Trophoblast cell (in vitro differentiated cells and primary cell): ENCODE measurements at regions not wholly inside any gene's neighbourhood (a gene's known extent, or its start where the extent isn't known, plus 50 kb on each side); places are given as distances from the start of the nearest gene placed in this dataset.
A peak's percentile ranks its signal among the peaks of the same experiment; 100 is the strongest.
"Not testable (repeated sequence)": the region's sequence is repeated elsewhere in the genome, so short reads cannot be mapped to it uniquely, and the experiment has no call there.

Experiments used
- DNase-seq, 2 donors: peaks; one replicate each; pipeline ENCODE4 v3.0.0-alpha.2; 2016
- H2AFZ ChIP-seq: 2 replicates; pipeline ENCODE4 v1.6.1; 2013; ENCODE audit warnings: low read length, moderate library complexity, mild to moderate bottlenecking; ENCODE audit not compliant: insufficient read depth, poor library complexity
- H2AK5ac ChIP-seq: 2 replicates; pipeline ENCODE4 v1.6.1; 2013; ENCODE audit warnings: mild to moderate bottlenecking, low read length
- H2BK120ac ChIP-seq: 2 replicates; pipeline ENCODE4 v1.6.1; 2013; ENCODE audit warnings: low read length, mild to moderate bottlenecking, moderate library complexity; ENCODE audit not compliant: insufficient read depth, poor library complexity
- H2BK12ac ChIP-seq: 2 replicates; pipeline ENCODE4 v1.6.1; 2013; ENCODE audit warnings: mild to moderate bottlenecking, low read length, moderate library complexity
- H2BK5ac ChIP-seq: 2 replicates; pipeline ENCODE4 v1.6.1; 2013; ENCODE audit warnings: low read length, low read depth, moderate library complexity, mild to moderate bottlenecking; ENCODE audit not compliant: poor library complexity
- H3K14ac ChIP-seq: 2 replicates; pipeline ENCODE4 v1.6.1; 2013; ENCODE audit warnings: mild to moderate bottlenecking, low read length
- H3K18ac ChIP-seq: 2 replicates; pipeline ENCODE4 v1.6.1; 2013; ENCODE audit warnings: mild to moderate bottlenecking, low read length
- H3K23ac ChIP-seq: 2 replicates; pipeline ENCODE4 v1.6.1; 2013; ENCODE audit warnings: low read length
- H3K27ac ChIP-seq: 2 replicates; pipeline ENCODE4 v1.5.1; 2013; ENCODE audit warnings: low read depth, mild to moderate bottlenecking, inconsistent platforms, low read length, moderate library complexity
- H3K27me3 ChIP-seq: 2 replicates; pipeline ENCODE4 v1.6.1; 2013; ENCODE audit warnings: inconsistent platforms, mild to moderate bottlenecking, low read length, moderate library complexity; ENCODE audit not compliant: insufficient read depth
- H3K36me3 ChIP-seq, 2 experiments: 1 replicate in 1 of 2; 2 replicates in 1 of 2; pipeline ENCODE4 v1.6.1; 2013; ENCODE audit warnings: low read length in 2 of 2, mild to moderate bottlenecking in 2 of 2, moderate library complexity in 1 of 2; ENCODE audit not compliant: insufficient read depth in 2 of 2, control insufficient read depth in 1 of 2
- H3K4ac ChIP-seq: 2 replicates; pipeline ENCODE4 v1.6.1; 2013; ENCODE audit warnings: low read depth, mild to moderate bottlenecking, low read length, moderate library complexity
- H3K4me1 ChIP-seq, 2 experiments: 1 replicate in 1 of 2; 2 replicates in 1 of 2; pipeline ENCODE4 v1.6.1; 2013; ENCODE audit warnings: low read length in 2 of 2, mild to moderate bottlenecking in 2 of 2, moderate library complexity in 1 of 2; ENCODE audit not compliant: insufficient read depth in 2 of 2, control insufficient read depth in 1 of 2
- H3K4me2 ChIP-seq: 2 replicates; pipeline ENCODE4 v1.6.1; 2013; ENCODE audit warnings: inconsistent platforms, mild to moderate bottlenecking, low read length, moderate library complexity
- H3K4me3 ChIP-seq: 2 replicates; pipeline ENCODE4 v1.5.1; 2013; ENCODE audit warnings: mild to moderate bottlenecking, low read depth, low read length, inconsistent platforms
- H3K79me1 ChIP-seq: one replicate; pipeline ENCODE4 v1.6.1; 2013; ENCODE audit warnings: low read length
- H3K79me2 ChIP-seq: 2 replicates; pipeline ENCODE4 v1.6.1; 2013; ENCODE audit warnings: low read length, mild to moderate bottlenecking; ENCODE audit not compliant: control insufficient read depth, insufficient read depth, poor library complexity
- H3K9ac ChIP-seq: 2 replicates; pipeline ENCODE4 v1.6.1; 2013; ENCODE audit warnings: mild to moderate bottlenecking, low read length
- H3K9me3 ChIP-seq: 2 replicates; pipeline ENCODE4 v1.6.1; 2013; ENCODE audit warnings: low read depth, mild to moderate bottlenecking, control low read depth, inconsistent platforms, low read length; ENCODE audit not compliant: insufficient read depth
- H4K12ac ChIP-seq: 2 replicates; pipeline ENCODE4 v1.6.1; 2013; ENCODE audit warnings: low read depth, mild to moderate bottlenecking, low read length, moderate library complexity
- H4K8ac ChIP-seq: 2 replicates; pipeline ENCODE4 v1.6.1; 2013; ENCODE audit warnings: low read depth, mild to moderate bottlenecking, low read length, moderate library complexity
- H4K91ac ChIP-seq: one replicate; pipeline ENCODE4 v1.6.1; 2013; ENCODE audit warnings: low read depth, mild to moderate bottlenecking, low read length, moderate library complexity
- WGBS: extraction: QIAGEN DNeasy Blood & Tissue Kit; methylation state at CpG from one replicate; pipeline ENCODE4 v1.1.7; 2013; ENCODE audit warnings: missing lambda C conversion rate; ENCODE audit not compliant: insufficient read length, insufficient coverage; ENCODE audit errors: extremely low coverage; 5-methylcytosine and 5-hydroxymethylcytosine counted together

DNA sequence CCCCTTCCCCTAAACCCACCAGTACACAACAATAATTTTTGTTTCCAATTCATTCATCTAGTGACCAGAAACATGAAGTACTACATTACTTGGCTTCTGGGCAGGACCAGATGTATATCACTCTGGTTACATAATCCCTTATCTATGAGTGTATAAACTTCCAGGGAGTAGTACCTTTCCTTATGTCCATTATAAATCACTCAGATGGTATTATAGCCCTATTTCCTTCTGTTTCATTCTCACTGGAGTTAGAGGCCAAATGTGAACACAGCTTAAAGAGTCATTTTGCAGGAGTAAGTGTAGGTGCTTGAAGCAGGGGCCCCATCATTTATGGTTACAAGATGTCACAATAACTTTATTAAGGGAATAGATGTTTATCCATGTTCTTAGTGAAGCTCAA, 894.4 kb upstream of the NXPH2 start:
- H3K27me3 ChIP-seq, result no peaks in the 10 kb centered on the region
- H3K9ac ChIP-seq, result no peak overlapping the region
- DNase-seq, result no peak
- no peak overlapping the region for H3K14ac ChIP-seq
- H3K18ac ChIP-seq, result no peak overlapping the region
- no peaks in the 10 kb centered on the region for H3K9me3 ChIP-seq
- no peak overlapping the region for H4K91ac ChIP-seq
- no peak overlapping the region for H3K23ac ChIP-seq
- H2BK12ac ChIP-seq, result no peak overlapping the region
- H3K27ac ChIP-seq, result no peak overlapping the region
- no peak overlapping the region for H2AFZ ChIP-seq
- no peaks in the 10 kb centered on the region for H3K36me3 ChIP-seq
- no peak overlapping the region for H4K8ac ChIP-seq
- no peaks in the 10 kb centered on the region for H3K4me1 ChIP-seq
- no peak overlapping the region for H4K12ac ChIP-seq
- no peaks in the 10 kb centered on the region for H3K79me2 ChIP-seq
- no peak overlapping the region for H3K4me3 ChIP-seq
- H2BK120ac ChIP-seq, result no peak overlapping the region
- H3K79me1 ChIP-seq, result no peaks in the 10 kb centered on the region
- H2AK5ac ChIP-seq, result no peak overlapping the region
- no peak overlapping the region for H2BK5ac ChIP-seq
- H3K4ac ChIP-seq, result no peak overlapping the region
- H3K4me2 ChIP-seq, result no peak overlapping the region

DNA sequence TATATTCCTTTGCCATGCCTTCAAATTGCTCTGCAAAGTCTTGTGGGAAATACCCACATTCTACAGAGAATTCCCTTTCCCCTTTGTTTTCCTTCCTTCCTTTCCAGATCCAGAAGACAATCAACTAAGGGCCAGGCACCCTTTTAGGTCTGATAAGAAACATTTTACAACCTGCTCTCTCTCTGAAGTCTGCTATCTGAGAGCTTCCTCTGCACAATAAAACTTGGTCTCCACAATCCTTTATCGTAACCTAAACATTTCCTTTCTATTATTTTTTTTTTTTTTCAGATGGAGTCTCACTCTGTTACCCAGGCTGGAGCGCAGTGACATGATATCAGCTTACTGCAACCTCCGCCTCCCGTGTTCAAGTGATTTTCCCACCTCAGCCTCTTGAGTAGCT, 893.3 kb upstream of the NXPH2 start:
- H2AFZ ChIP-seq, H3K4me1 ChIP-seq, H3K79me1 ChIP-seq, H2BK5ac ChIP-seq, H4K8ac ChIP-seq, H4K12ac ChIP-seq, H3K4me3 ChIP-seq, H3K4me2 ChIP-seq, H3K9ac ChIP-seq, H3K14ac ChIP-seq, H2BK12ac ChIP-seq, H3K36me3 ChIP-seq, DNase-seq, H3K79me2 ChIP-seq, H3K27me3 ChIP-seq, H3K27ac ChIP-seq, H3K18ac ChIP-seq, H3K9me3 ChIP-seq, H2BK120ac ChIP-seq, H3K4ac ChIP-seq, H2AK5ac ChIP-seq, H3K23ac ChIP-seq, H4K91ac ChIP-seq: not testable (repeated sequence)
- WGBS, result no CpG with 5 or more reads among the region's 4 CpGs

DNA sequence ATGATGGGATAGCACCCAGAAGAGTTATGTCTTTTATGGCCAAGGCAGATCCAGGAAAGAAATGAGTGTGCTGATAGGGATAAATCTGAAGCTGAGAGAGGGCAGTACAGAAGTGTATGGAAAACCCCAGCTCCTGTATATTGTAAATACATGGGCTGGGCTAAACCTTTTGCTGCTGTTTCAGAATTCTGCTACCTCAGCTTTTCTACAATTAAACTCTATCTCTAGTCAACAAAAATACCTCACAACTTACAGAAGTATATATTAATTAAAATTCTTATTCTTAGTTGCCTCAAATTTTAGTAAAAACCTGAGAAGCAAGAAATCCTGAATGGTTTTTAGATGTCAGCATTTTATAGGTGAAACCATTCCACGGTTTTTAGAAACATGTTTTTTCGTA, 889.5 kb upstream of the NXPH2 start:
- no peak overlapping the region for H4K8ac ChIP-seq
- no peaks in the 10 kb centered on the region for H3K36me3 ChIP-seq
- no peak overlapping the region for H3K14ac ChIP-seq
- no peak overlapping the region for H3K4me3 ChIP-seq
- no peak overlapping the region for H3K27ac ChIP-seq
- H3K18ac ChIP-seq, result no peak overlapping the region
- no peak overlapping the region for H2BK120ac ChIP-seq
- no peak overlapping the region for H3K9ac ChIP-seq
- H3K23ac ChIP-seq, result no peak overlapping the region
- H2BK12ac ChIP-seq, result no peak overlapping the region
- no CpG with 5 or more reads among the region's 2 CpGs for WGBS
- no peaks in the 10 kb centered on the region for H3K27me3 ChIP-seq
- no peak overlapping the region for H2BK5ac ChIP-seq
- H3K79me2 ChIP-seq, result no peaks in the 10 kb centered on the region
- H2AFZ ChIP-seq, result no peak overlapping the region
- no peaks in the 10 kb centered on the region for H3K79me1 ChIP-seq
- H3K4me2 ChIP-seq, result no peak overlapping the region
- H3K9me3 ChIP-seq, result no peaks in the 10 kb centered on the region
- H2AK5ac ChIP-seq, result no peak overlapping the region
- no peak overlapping the region for H4K91ac ChIP-seq
- H4K12ac ChIP-seq, result no peak overlapping the region
- no peak overlapping the region for H3K4ac ChIP-seq
- H3K4me1 ChIP-seq, result no peaks in the 10 kb centered on the region
- DNase-seq, result no peak

DNA sequence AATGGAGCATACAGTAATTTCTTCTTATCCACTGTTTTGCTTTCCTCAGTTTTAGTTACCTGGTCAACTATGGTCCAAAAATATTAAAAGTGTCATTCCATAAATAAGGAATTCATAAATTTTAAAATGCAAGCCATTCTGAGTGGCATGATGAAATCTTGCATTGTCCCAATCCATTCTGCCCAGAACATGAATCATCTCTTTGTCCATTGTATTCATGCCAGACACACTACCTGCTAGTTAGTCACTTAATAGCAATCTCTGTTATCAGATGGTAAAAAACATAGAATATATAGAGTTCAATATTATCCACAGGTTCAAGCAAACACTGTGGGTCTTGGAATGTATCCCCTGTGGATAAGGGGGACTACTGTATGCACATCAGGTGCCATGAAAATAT, 872.2 kb upstream of the NXPH2 start:
- H2AK5ac ChIP-seq, result no peak overlapping the region
- no peak overlapping the region for H4K8ac ChIP-seq
- no peak overlapping the region for H3K4ac ChIP-seq
- no peaks in the 10 kb centered on the region for H3K4me1 ChIP-seq
- H2BK5ac ChIP-seq, result no peak overlapping the region
- no peak overlapping the region for H3K18ac ChIP-seq
- H2BK120ac ChIP-seq, result no peak overlapping the region
- H3K9ac ChIP-seq, result no peak overlapping the region
- no peak overlapping the region for H4K12ac ChIP-seq
- no peaks in the 10 kb centered on the region for H3K9me3 ChIP-seq
- no peak overlapping the region for H2AFZ ChIP-seq
- peak in 1 of 2 donors; percentile 46 for DNase-seq
- H4K91ac ChIP-seq, result no peak overlapping the region
- H3K4me2 ChIP-seq, result no peak overlapping the region
- no peak overlapping the region for H3K4me3 ChIP-seq
- no peaks in the 10 kb centered on the region for H3K79me2 ChIP-seq
- H3K27me3 ChIP-seq, result no peaks in the 10 kb centered on the region
- no peak overlapping the region for H3K23ac ChIP-seq
- no peak overlapping the region for H3K14ac ChIP-seq
- H3K27ac ChIP-seq, result no peak overlapping the region
- H3K79me1 ChIP-seq, result no peaks in the 10 kb centered on the region
- no peaks in the 10 kb centered on the region for H3K36me3 ChIP-seq
- no peak overlapping the region for H2BK12ac ChIP-seq

DNA sequence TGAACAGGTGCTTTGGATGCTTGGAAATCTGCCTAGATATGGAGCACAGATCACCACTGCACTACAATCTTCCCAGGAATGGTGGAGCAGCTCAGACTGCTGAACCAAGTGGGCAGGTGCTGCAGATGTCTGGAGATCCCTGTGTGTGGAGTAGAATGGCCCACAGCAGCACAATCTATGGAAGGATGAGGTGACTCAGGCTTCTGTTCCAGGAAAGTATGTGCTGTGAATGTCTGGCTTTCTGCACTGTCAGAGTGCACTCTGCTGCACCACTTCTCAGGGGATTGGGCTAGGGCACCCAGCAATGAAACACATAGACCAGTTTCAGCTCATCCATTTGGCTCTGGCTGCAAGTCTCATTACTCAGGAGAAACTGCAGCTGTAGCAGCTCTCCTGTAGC, 865.4 kb upstream of the NXPH2 start:
- no peak overlapping the region for H4K12ac ChIP-seq
- H3K4ac ChIP-seq, result no peak overlapping the region

More for the DNA sequence above, 865.4 kb upstream of the NXPH2 start:
- Histone ChIP-seq H3K14ac (no peak overlapping the region), H4K8ac (no peak overlapping the region), H3K79me2 (no peaks in the 10 kb centered on the region), H3K79me1 (no peaks in the 10 kb centered on the region), H2BK5ac (no peak overlapping the region), H3K36me3 (no peaks in the 10 kb centered on the region), H3K27ac (no peak overlapping the region), H3K9me3 (no peaks in the 10 kb centered on the region), H3K23ac (no peak overlapping the region), H3K9ac (no peak overlapping the region), H4K91ac (no peak overlapping the region), H3K4me2 (no peak overlapping the region), H3K18ac (no peak overlapping the region), H3K4me3 (no peak overlapping the region), H2AFZ (no peak overlapping the region), H3K27me3 (no peaks in the 10 kb centered on the region), H2BK120ac (no peak overlapping the region), H2AK5ac (no peak overlapping the region), H2BK12ac (no peak overlapping the region), H3K4me1 (no peaks in the 10 kb centered on the region)
- no peak for DNase-seq
